ENCODE measurements at regions not wholly inside any gene's neighbourhood (a gene's known extent, or its start where the extent isn't known, plus 50 kb on each side); places are given as distances from the start of the nearest gene placed in this dataset.

GRCh38 chr5:4001758-4002533 is 406.3 kb downstream of the IRX1 start:
- Histone ChIP-seq H3K36me3 (ENCODE audit: control insufficient read depth in 1 of 2, insufficient read depth in 2 of 2, low read length in 1 of 2) (no peaks in the 10 kb centered on the region), H3K27ac (ENCODE audit: low read depth in 1 of 2, low read length in 2 of 2) (no peak overlapping the region), H3K4me3 (ENCODE audit: low read length in 2 of 2) (no peak overlapping the region), H3K27me3 (ENCODE audit: control insufficient read depth in 1 of 2, insufficient read depth in 2 of 2, low read length in 1 of 2) (no peaks in the 10 kb centered on the region), H3K4me1 (ENCODE audit: control insufficient read depth in 1 of 2, insufficient read depth in 2 of 2, low read length in 2 of 2) (no peaks in the 10 kb centered on the region), H3K9me3 (ENCODE audit: control insufficient read depth, low read length) (no peaks in the 10 kb centered on the region)
- DNase-seq (no peak), ATAC-seq (ENCODE audit: low FRiP score) (no peak)
- WGBS, 2 donors, result 59 to 61% methylated on average over 10 of the region's 10 CpGs
- intact Hi-C loops (cut with DNase I), result no loop called here

- ATAC-seq (ENCODE audit: low FRiP score), result no peak
Observed at GRCh38 chr5:4005335-4005734, 409.7 kb downstream of the IRX1 start.

GRCh38 chr5:4007001-4007400 is 411.4 kb downstream of the IRX1 start:
- DNase-seq, result no peak
- WGBS, 2 donors, result 99% methylated on average over 3 of the region's 3 CpGs
- H3K9me3 ChIP-seq (ENCODE audit: control insufficient read depth, low read length), result no peaks in the 10 kb centered on the region
- H3K36me3 ChIP-seq (ENCODE audit: control insufficient read depth in 1 of 2, insufficient read depth in 2 of 2, low read length in 1 of 2), result no peaks in the 10 kb centered on the region
- no peak overlapping the region for H3K27ac ChIP-seq (ENCODE audit: low read depth in 1 of 2, low read length in 2 of 2)
- H3K27me3 ChIP-seq (ENCODE audit: control insufficient read depth in 1 of 2, insufficient read depth in 2 of 2, low read length in 1 of 2), result no peaks in the 10 kb centered on the region
- no peak overlapping the region for H3K4me3 ChIP-seq (ENCODE audit: low read length in 2 of 2)
- no peaks in the 10 kb centered on the region for H3K4me1 ChIP-seq (ENCODE audit: control insufficient read depth in 1 of 2, insufficient read depth in 2 of 2, low read length in 2 of 2)
- ATAC-seq (ENCODE audit: low FRiP score), result no peak
- intact Hi-C loops (cut with DNase I), result no loop called here

More at GRCh38 chr5:4005335-4005734, 409.7 kb downstream of the IRX1 start:
- no peak overlapping the region for H3K27ac ChIP-seq (ENCODE audit: low read depth in 1 of 2, low read length in 2 of 2)
- intact Hi-C loops (cut with DNase I), result no loop called here
- H3K4me3 ChIP-seq (ENCODE audit: low read length in 2 of 2), result no peak overlapping the region
- H3K9me3 ChIP-seq (ENCODE audit: control insufficient read depth, low read length), result no peaks in the 10 kb centered on the region
- H3K36me3 ChIP-seq (ENCODE audit: control insufficient read depth in 1 of 2, insufficient read depth in 2 of 2, low read length in 1 of 2), result no peaks in the 10 kb centered on the region
- WGBS, 2 donors, result 87 to 88% methylated on average over 11 of the region's 11 CpGs
- H3K27me3 ChIP-seq (ENCODE audit: control insufficient read depth in 1 of 2, insufficient read depth in 2 of 2, low read length in 1 of 2), result no peaks in the 10 kb centered on the region
- H3K4me1 ChIP-seq (ENCODE audit: control insufficient read depth in 1 of 2, insufficient read depth in 2 of 2, low read length in 2 of 2), result no peaks in the 10 kb centered on the region
- DNase-seq, result no peak

GRCh38 chr5:4011943-4012342 is 416.3 kb downstream of the IRX1 start:
- ATAC-seq (ENCODE audit: low FRiP score), result no peak
- DNase-seq, result no peak
- H3K4me3 ChIP-seq (ENCODE audit: low read length in 2 of 2), result no peak overlapping the region
- H3K36me3 ChIP-seq (ENCODE audit: control insufficient read depth in 1 of 2, insufficient read depth in 2 of 2, low read length in 1 of 2), result no peaks in the 10 kb centered on the region
- H3K4me1 ChIP-seq (ENCODE audit: control insufficient read depth in 1 of 2, insufficient read depth in 2 of 2, low read length in 2 of 2), result no peaks in the 10 kb centered on the region
- intact Hi-C loops (cut with DNase I), result no loop called here
- WGBS, 2 donors, result 90 to 91% methylated on average over 6 of the region's 6 CpGs
- H3K9me3 ChIP-seq (ENCODE audit: control insufficient read depth, low read length), result no peaks in the 10 kb centered on the region
- no peak overlapping the region for H3K27ac ChIP-seq (ENCODE audit: low read depth in 1 of 2, low read length in 2 of 2)
- H3K27me3 ChIP-seq (ENCODE audit: control insufficient read depth in 1 of 2, insufficient read depth in 2 of 2, low read length in 1 of 2), result no peaks in the 10 kb centered on the region

GRCh38 chr5:4013106-4013898 is 417.7 kb downstream of the IRX1 start:
- intact Hi-C loops (cut with DNase I), result no loop called here
- Histone ChIP-seq H3K27me3 (ENCODE audit: control insufficient read depth in 1 of 2, insufficient read depth in 2 of 2, low read length in 1 of 2) (no peaks in the 10 kb centered on the region), H3K4me1 (ENCODE audit: control insufficient read depth in 1 of 2, insufficient read depth in 2 of 2, low read length in 2 of 2) (no peaks in the 10 kb centered on the region), H3K9me3 (ENCODE audit: control insufficient read depth, low read length) (no peaks in the 10 kb centered on the region), H3K4me3 (ENCODE audit: low read length in 2 of 2) (no peak overlapping the region), H3K36me3 (ENCODE audit: control insufficient read depth in 1 of 2, insufficient read depth in 2 of 2, low read length in 1 of 2) (no peaks in the 10 kb centered on the region), H3K27ac (ENCODE audit: low read depth in 1 of 2, low read length in 2 of 2) (no peak overlapping the region)
- DNase-seq (no peak), ATAC-seq (ENCODE audit: low FRiP score) (no peak)
- 82 to 85% methylated on average over 20 of the region's 20 CpGs for WGBS, 2 donors

DNA sequence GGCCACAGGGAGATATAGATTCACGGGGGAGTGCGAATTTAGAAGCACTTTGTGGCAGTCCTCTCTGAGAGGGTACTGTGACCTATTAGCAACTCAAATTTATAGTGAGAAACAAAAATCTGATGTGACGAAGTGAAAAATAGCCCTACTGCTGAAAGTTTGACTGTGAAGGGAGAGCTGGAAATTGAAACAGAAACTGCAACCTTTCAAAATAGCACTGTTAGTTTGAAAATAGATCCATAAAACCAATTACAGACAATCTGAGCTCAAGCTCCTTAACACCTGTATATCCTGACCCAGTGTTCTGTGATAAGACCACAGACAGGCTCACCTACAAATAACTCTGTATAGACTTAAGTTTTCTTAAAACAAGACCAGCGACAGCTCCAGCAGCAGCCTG is 420.1 kb downstream of the IRX1 start:
- WGBS, 2 donors, result 18 to 25% methylated on average over 4 of the region's 4 CpGs
- DNase-seq, result no peak
- no peaks in the 10 kb centered on the region for H3K27me3 ChIP-seq (ENCODE audit: control insufficient read depth in 1 of 2, insufficient read depth in 2 of 2, low read length in 1 of 2)
- intact Hi-C loops (cut with DNase I), result no loop called here
- no peak overlapping the region for H3K27ac ChIP-seq (ENCODE audit: low read depth in 1 of 2, low read length in 2 of 2)
- H3K4me3 ChIP-seq (ENCODE audit: low read length in 2 of 2), result no peak overlapping the region
- no peaks in the 10 kb centered on the region for H3K9me3 ChIP-seq (ENCODE audit: control insufficient read depth, low read length)
- no peaks in the 10 kb centered on the region for H3K36me3 ChIP-seq (ENCODE audit: control insufficient read depth in 1 of 2, insufficient read depth in 2 of 2, low read length in 1 of 2)
- ATAC-seq (ENCODE audit: low FRiP score), result no peak
- no peaks in the 10 kb centered on the region for H3K4me1 ChIP-seq (ENCODE audit: control insufficient read depth in 1 of 2, insufficient read depth in 2 of 2, low read length in 2 of 2)

GRCh38 chr5:4017076-4017803 is 421.6 kb downstream of the IRX1 start:
- Histone ChIP-seq H3K27me3 (ENCODE audit: control insufficient read depth in 1 of 2, insufficient read depth in 2 of 2, low read length in 1 of 2) (no peaks in the 10 kb centered on the region), H3K36me3 (ENCODE audit: control insufficient read depth in 1 of 2, insufficient read depth in 2 of 2, low read length in 1 of 2) (no peaks in the 10 kb centered on the region), H3K27ac (ENCODE audit: low read depth in 1 of 2, low read length in 2 of 2) (no peak overlapping the region), H3K4me3 (ENCODE audit: low read length in 2 of 2) (no peak overlapping the region), H3K4me1 (ENCODE audit: control insufficient read depth in 1 of 2, insufficient read depth in 2 of 2, low read length in 2 of 2) (no peaks in the 10 kb centered on the region), H3K9me3 (ENCODE audit: control insufficient read depth, low read length) (no peaks in the 10 kb centered on the region)
- DNase-seq (no peak), ATAC-seq (ENCODE audit: low FRiP score) (no peak)
- WGBS, 2 donors, result 89 to 92% methylated on average over 5 of the region's 5 CpGs
- intact Hi-C loops (cut with DNase I), result no loop called here

DNA sequence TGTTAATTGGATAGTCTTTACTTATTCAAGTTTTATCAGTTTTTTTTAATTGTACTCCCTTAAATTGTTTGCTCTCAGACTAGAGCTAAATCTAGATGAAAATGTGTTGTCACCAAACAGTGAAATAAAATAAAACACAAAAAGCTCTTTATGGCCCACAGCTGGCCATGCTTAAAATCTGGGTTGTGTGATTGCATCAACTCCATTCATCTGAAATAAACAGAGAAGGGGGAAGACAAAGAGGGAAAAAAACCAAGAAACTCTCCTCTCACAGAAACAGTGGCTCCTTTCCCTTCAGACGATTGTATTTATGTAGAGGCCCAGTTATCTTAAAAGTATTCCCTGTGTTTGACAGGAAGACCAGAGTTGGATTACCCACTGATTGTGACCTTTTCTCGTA is 422.4 kb downstream of the IRX1 start:
- no peaks in the 10 kb centered on the region for H3K36me3 ChIP-seq (ENCODE audit: control insufficient read depth in 1 of 2, insufficient read depth in 2 of 2, low read length in 1 of 2)
- H3K27ac ChIP-seq (ENCODE audit: low read depth in 1 of 2, low read length in 2 of 2), result no peak overlapping the region
- no peaks in the 10 kb centered on the region for H3K4me1 ChIP-seq (ENCODE audit: control insufficient read depth in 1 of 2, insufficient read depth in 2 of 2, low read length in 2 of 2)
- no peak for DNase-seq
- H3K27me3 ChIP-seq (ENCODE audit: control insufficient read depth in 1 of 2, insufficient read depth in 2 of 2, low read length in 1 of 2), result no peaks in the 10 kb centered on the region
- no peak overlapping the region for H3K4me3 ChIP-seq (ENCODE audit: low read length in 2 of 2)
- ATAC-seq (ENCODE audit: low FRiP score), result no peak
- WGBS, 2 donors, result 84 to 85% methylated on average over 2 of the region's 2 CpGs
- H3K9me3 ChIP-seq (ENCODE audit: control insufficient read depth, low read length), result no peaks in the 10 kb centered on the region
- intact Hi-C loops (cut with DNase I), result no loop called here
